Choroid plexus epithelial cell (primary cell): ENCODE measurements at regions not wholly inside any gene's neighbourhood (a gene's known extent, or its start where the extent isn't known, plus 50 kb on each side); places are given as distances from the start of the nearest gene placed in this dataset.

Experiments used
- DNase-seq: peaks from one replicate; pipeline ENCODE4 v3.0.0-alpha.2; 2010; ENCODE audit warnings: low read depth
- H3K4me3 ChIP-seq: 2 replicates; pipeline ENCODE4 v1.5.1; 2011; ENCODE audit warnings: low read depth, mild to moderate bottlenecking, control low read depth, low read length, moderate library complexity
- TF ChIP-seq, protein P1 (sequence below): conservative IDR thresholded peaks from 2 replicates; pipeline ENCODE4 v1.5.1; 2011; ENCODE audit warnings: low read depth, mild to moderate bottlenecking, control low read depth, inconsistent platforms, low read length, moderate library complexity

GRCh38 chr12:19755136-19755535 is 315.8 kb downstream of the AEBP2 start:
- H3K4me3 ChIP-seq: no peak overlapping the region
- TF ChIP-seq, protein P1, sequence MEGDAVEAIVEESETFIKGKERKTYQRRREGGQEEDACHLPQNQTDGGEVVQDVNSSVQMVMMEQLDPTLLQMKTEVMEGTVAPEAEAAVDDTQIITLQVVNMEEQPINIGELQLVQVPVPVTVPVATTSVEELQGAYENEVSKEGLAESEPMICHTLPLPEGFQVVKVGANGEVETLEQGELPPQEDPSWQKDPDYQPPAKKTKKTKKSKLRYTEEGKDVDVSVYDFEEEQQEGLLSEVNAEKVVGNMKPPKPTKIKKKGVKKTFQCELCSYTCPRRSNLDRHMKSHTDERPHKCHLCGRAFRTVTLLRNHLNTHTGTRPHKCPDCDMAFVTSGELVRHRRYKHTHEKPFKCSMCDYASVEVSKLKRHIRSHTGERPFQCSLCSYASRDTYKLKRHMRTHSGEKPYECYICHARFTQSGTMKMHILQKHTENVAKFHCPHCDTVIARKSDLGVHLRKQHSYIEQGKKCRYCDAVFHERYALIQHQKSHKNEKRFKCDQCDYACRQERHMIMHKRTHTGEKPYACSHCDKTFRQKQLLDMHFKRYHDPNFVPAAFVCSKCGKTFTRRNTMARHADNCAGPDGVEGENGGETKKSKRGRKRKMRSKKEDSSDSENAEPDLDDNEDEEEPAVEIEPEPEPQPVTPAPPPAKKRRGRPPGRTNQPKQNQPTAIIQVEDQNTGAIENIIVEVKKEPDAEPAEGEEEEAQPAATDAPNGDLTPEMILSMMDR: no peak
- DNase-seq: no peak

GRCh38 chr12:19757317-19757877 is 318.1 kb downstream of the AEBP2 start:
- peak; percentile 75 for DNase-seq
- TF ChIP-seq, protein P1: peak; percentile 72
- H3K4me3 ChIP-seq: no peak overlapping the region

GRCh38 chr12:19759227-19759626 is 319.9 kb downstream of the AEBP2 start:
- DNase-seq: peak; percentile 76
- H3K4me3 ChIP-seq: no peak overlapping the region
- TF ChIP-seq, protein P1: no peak

DNA sequence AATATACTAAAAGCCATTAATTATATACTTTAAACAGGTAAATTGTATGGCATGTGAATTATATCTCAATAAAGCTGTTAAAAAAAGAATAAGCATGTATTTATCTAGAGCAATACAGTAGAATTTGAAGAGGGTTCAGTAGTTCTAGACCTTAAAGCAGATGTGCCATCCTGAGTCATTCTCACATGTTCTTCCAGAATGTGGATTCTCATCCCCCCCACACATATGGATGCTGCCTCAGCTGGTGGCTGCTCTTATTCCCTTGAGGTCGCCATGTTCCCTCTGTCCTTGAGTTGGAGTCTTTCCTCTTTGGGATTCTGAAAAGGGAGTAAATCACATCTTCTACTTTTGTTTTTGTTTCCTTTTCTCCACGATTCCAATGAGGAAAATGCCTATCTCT is 321.3 kb downstream of the AEBP2 start:
- TF ChIP-seq, protein P1: no peak
- no peak for DNase-seq
- H3K4me3 ChIP-seq: no peak overlapping the region

GRCh38 chr12:19761463-19761862 is 322.2 kb downstream of the AEBP2 start:
- DNase-seq: no peak
- TF ChIP-seq, protein P1: no peak
- no peak overlapping the region for H3K4me3 ChIP-seq

GRCh38 chr12:19763488-19763887 is 324.2 kb downstream of the AEBP2 start:
- no peak overlapping the region for H3K4me3 ChIP-seq
- TF ChIP-seq, protein P1: no peak
- DNase-seq: no peak

GRCh38 chr12:19764408-19764807 is 325.1 kb downstream of the AEBP2 start:
- H3K4me3 ChIP-seq: no peak overlapping the region
- TF ChIP-seq, protein P1: no peak
- no peak for DNase-seq
